ENCODE measurements at regions not wholly inside any gene's neighbourhood (a gene's known extent, or its start where the extent isn't known, plus 50 kb on each side); places are given as distances from the start of the nearest gene placed in this dataset.

GRCh38 chr17:74145756-74146155 lies 57.7 kb upstream of the RPL38 start:
- no peak for TF ChIP-seq POLR2A (IDR thresholded peaks at IDR 0.05)
- no peak for TF ChIP-seq CTCF (IDR thresholded peaks at IDR 0.05)
- TF ChIP-seq EP300 (IDR thresholded peaks at IDR 0.05), result no peak
- no peak for TF ChIP-seq POLR2AphosphoS5 (IDR thresholded peaks at IDR 0.05)
